GM19238 (cell line): ENCODE measurements at regions not wholly inside any gene's neighbourhood (a gene's known extent, or its start where the extent isn't known, plus 50 kb on each side); places are given as distances from the start of the nearest gene placed in this dataset.
"Not testable (repeated sequence)": the region's sequence is repeated elsewhere in the genome, so short reads cannot be mapped to it uniquely, and the experiment has no call there.

Experiments
- DNase-seq: peaks from one replicate; pipeline ENCODE4 v3.0.0; 2011; ENCODE audit warnings: low spot score; ENCODE audit not compliant: insufficient read length

- no peak for DNase-seq
Observed at GRCh38 chr2:156778916-156779315, 342.7 kb downstream of the GPD2 start.

GRCh38 chr2:156779416-156780120 is 343.4 kb downstream of the GPD2 start:
- DNase-seq = no peak

- not testable (repeated sequence) for DNase-seq
Observed at GRCh38 chr2:156781677-156782076, 345.5 kb downstream of the GPD2 start.

GRCh38 chr2:156784020-156784701 is 348.0 kb downstream of the GPD2 start:
- DNase-seq = no peak

GRCh38 chr2:156787517-156787916 is 351.3 kb downstream of the GPD2 start:
- no peak for DNase-seq

- no peak for DNase-seq
Observed at GRCh38 chr2:156790343-156791037, 354.3 kb downstream of the GPD2 start.

GRCh38 chr2:156792242-156792840 is 356.2 kb downstream of the GPD2 start:
- no peak for DNase-seq

GRCh38 chr2:156797832-156798231 is 361.7 kb downstream of the GPD2 start:
- DNase-seq = no peak

- DNase-seq = no peak
Observed at GRCh38 chr2:156800065-156800653, 364.0 kb downstream of the GPD2 start.

GRCh38 chr2:156800781-156801361 is 364.7 kb downstream of the GPD2 start:
- no peak for DNase-seq

- DNase-seq = no peak
Observed at GRCh38 chr2:156803243-156803642, 367.1 kb downstream of the GPD2 start.

- no peak for DNase-seq
Observed at GRCh38 chr2:156803967-156804366, 367.8 kb downstream of the GPD2 start.

GRCh38 chr2:156810094-156810493 is 373.9 kb downstream of the GPD2 start:
- DNase-seq = no peak

- DNase-seq = no peak
Observed at GRCh38 chr2:156812496-156812895, 376.3 kb downstream of the GPD2 start.

- no peak for DNase-seq
Observed at GRCh38 chr2:156817430-156817829, 381.3 kb downstream of the GPD2 start.

GRCh38 chr2:156818221-156818620 is 382.0 kb downstream of the GPD2 start:
- DNase-seq = no peak

GRCh38 chr2:156818944-156819343 is 382.8 kb downstream of the GPD2 start:
- DNase-seq = no peak

- DNase-seq = no peak
Observed at GRCh38 chr2:156826341-156826933, 390.3 kb downstream of the GPD2 start.

GRCh38 chr2:156834431-156834830 is 398.3 kb downstream of the GPD2 start:
- no peak for DNase-seq

- no peak for DNase-seq
Observed at GRCh38 chr2:156837635-156838370, 401.6 kb downstream of the GPD2 start.
